GM18505 (cell line): ENCODE measurements at regions not wholly inside any gene's neighbourhood (a gene's known extent, or its start where the extent isn't known, plus 50 kb on each side); places are given as distances from the start of the nearest gene placed in this dataset.
"Not testable (repeated sequence)": the region's sequence is repeated elsewhere in the genome, so short reads cannot be mapped to it uniquely, and the experiment has no call there.

Experiments
- ATAC-seq: cut with Tn5 transposase; IDR thresholded peaks from one replicate; pipeline ENCODE4 v1.9.1; 2021; ENCODE audit not compliant: unreplicated experiment
- POLR2A ChIP-seq: IDR thresholded peaks from 4 replicates; pipeline ENCODE4 v1.6.1; 2011; ENCODE audit warnings: borderline replicate concordance; ENCODE audit not compliant: insufficient read depth, insufficient read length; ENCODE audit errors: extremely low read depth

DNA sequence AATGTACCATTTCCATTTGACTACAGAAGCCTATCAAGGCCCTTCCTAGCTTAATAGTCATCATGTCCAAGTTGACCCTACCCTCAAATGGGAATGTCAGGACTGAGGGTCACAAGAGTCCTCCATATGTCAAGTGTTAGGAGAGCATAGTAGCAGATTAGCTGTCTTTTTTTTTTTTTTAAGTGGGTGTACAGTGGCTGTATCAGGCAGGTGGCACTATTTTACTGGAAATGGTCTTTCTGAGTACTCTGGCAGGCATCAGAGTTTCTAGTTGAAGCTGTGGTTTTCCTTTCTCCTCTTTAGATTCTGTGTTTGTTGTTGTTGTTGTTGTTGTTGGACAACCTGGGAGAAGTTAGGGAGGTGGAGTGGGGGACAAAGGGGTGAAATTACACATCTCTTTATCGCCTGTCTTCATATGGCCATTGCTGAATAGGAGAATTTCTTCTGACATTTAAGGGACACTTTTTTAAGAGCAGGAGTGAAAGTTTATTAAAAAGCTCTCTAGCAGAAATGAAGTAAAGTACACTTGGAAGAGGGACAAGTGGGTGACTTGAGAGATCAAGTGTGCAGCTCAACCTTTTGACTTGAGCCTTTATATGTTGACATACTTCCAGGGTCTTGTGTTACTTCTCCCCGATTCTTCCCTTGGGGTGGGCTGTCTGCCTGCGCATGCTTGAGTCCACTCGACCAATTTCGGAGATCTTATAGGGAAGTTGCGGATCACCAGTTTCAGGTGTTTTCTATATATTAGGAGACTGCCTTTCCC is 104.1 kb upstream of the FOXP2 start:
- no peak for ATAC-seq
- no peak for TF ChIP-seq POLR2A

DNA sequence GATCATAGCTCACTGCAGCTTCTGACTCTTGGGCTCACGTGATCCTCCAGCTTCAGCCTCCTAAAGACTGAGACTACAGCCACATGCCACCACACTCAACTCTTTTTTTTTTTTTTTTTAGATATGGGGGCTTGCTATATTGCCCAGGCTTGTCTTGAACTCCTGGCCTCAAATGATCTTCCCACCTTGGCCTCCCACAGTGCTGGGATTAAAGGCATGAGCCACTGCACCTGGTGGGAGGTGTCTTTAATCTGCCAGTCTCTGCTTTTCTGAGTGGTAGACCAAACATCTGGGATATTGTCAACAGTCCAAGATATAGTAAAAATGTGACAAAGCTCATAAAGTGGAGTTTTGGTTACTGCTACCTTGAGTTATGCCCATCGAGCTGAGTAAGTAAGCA is 104.9 kb upstream of the FOXP2 start:
- no peak for TF ChIP-seq POLR2A
- no peak for ATAC-seq

DNA sequence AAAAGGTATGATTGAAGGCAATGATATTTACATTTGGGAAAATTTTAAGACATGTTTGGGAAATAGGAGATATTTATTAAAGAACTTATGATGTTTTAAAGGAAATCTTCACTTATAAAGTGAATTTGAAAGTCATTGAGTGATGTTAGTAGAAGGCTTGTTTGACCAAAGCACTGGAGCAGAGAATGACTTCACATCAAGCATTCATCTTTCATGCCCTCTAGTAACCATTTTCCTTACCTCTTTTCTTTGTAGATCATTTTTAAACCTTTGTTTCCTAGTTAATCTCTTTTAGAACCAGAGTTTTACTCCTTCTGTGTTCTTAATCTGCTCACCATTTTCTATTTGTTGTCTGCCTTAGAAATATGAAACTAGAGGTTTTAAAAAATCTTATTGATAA is 111.3 kb upstream of the FOXP2 start:
- no peak for ATAC-seq
- no peak for TF ChIP-seq POLR2A

DNA sequence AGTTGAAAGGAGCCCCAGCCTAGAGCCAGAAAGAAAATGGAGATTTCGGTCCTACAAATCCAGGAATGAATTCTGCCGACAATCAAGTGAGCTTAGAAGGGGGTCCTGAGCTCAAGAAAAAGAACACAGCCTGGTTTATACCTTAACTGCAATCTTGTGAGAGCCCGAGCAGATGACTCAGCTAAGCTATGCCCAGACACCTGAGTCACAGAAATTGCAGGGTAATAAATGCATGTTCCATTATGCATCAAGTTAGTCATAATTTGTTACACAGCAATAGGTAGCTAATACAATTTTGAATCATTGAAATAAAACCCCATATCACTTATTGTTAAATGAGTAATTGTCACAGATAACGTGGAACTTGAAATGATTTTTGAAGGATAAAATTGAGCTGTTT is 111.8 kb upstream of the FOXP2 start:
- no peak for TF ChIP-seq POLR2A
- ATAC-seq: no peak

DNA sequence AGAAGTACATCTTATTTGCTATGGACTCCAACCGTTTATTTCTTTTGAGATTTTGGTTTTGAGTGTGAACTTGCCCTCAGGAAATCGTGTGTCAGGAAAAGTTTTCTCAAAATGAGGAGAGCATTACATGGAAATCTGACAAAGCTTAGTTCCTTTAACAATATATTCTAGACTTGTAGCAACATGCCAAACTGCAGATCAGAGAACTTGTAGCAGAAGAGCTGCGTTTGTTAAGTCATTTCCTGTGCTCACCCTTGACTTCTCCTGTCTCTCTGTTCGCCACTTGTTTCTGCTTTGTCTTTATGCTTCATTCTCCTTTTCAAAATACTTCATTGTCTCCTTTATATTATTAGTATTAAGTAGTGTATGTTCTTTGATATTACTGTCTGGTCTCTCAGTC is 116.6 kb upstream of the FOXP2 start:
- no peak for ATAC-seq
- TF ChIP-seq POLR2A: no peak

DNA sequence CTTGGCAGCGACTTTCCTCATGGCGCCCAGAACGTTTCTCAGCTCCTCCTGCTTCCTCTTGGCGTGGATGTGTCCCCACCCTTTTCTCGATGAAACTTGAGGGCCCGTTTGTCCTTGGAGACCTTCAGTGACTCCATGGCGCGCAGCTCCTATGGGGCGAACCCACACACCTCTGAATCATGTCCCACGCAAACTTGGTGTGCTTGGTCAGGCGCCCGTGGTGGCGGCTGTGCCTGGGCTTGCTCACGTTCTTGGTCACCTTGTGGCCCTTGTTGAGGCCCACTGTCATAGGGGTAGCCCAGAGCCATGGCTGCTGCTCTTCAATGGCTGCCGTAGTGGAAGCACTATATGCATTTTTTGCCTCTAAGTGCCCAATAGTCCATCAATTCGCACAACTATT is 117.5 kb upstream of the FOXP2 start:
- ATAC-seq: no peak
- no peak for TF ChIP-seq POLR2A

DNA sequence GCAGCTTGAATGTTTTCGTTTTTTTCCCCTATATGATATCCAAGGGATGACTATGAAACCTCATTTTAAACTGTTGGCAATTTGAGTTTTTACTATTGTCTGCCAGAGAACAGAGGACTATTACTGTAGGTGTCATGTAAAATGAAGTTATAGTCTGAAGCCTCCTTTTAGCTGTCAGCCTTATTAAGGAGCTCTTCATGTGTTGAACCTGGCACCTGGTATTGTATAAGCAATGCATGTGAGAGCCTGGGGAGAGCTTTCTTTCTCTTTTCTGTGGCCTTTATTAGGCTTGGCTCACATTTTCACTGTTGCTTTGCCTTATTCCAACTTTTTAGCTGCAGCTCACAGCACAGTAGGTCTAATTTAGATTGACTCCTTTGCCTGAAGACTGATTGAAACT is 119.1 kb upstream of the FOXP2 start:
- TF ChIP-seq POLR2A: no peak
- no peak for ATAC-seq

DNA sequence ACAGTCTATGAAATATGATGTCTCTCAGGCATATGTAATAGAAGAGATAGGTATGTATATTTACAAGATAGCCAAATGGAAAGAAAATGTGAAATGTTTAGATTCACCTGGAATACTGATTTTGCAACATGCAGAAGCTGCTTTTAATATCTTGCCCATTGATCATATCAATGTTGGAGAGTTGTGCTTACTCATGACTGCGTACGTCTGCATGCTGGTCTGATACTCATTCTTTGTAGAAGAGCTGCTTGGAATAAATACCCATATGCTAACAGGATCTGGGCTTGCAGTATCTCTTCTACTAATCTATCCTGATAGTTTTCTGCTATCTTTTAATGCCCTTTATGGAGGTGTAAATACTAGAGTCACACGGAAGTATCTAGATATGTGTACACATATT is 120.6 kb upstream of the FOXP2 start:
- no peak for TF ChIP-seq POLR2A
- no peak for ATAC-seq

DNA sequence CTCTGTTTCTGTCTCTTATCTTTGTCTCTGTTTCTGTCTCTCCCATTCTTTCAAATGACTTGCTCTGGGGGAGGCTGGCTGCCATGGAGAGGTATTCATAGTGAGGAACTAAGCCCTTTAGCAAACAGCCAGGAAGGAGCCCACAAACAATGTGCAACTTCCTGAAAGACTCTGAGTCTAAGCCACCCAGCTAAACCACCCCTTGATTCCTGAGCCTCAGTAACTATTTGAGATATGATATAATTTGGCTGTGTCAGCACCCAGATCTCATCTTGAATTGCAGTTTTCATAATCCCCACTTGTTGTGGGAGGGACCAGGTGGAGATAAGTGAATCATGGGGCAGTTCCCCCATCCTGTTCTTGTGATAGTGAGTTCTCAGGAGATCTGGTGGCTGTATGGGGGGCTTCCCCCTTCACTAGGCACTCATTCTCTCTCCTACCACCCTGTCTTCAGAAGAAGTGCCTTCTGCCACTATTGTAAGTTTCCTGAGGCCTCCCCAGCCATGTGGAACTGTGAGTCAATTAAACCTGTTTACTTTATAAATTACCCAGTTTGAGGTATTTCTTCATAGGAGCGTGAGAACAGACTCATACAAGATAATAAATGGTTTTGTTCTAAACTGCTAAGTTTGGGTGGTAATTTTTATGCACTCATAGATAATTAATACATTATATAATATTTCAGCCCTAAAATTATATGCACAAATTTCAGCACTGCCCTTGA is 121.2 kb upstream of the FOXP2 start:
- ATAC-seq: no peak
- no peak for TF ChIP-seq POLR2A

DNA sequence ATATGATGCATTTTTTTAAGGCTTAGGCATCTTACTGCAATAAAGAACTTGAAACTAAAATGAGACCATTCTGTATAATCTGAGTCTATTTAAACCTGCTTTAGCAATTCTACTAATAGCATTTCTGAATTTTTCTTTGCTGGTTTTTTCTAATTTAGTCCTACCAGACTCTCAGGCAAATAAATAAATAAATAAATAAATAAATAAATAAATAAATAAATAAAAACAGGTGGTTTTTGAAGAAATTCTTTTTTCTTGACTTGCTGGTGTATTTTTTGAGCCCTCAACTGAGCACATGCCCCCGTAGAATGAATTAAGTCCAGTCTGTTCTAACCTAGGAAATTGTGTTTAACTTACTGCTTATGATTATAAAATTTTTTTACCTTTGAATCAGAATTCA is 134.7 kb upstream of the FOXP2 start:
- ATAC-seq: no peak
- TF ChIP-seq POLR2A: no peak

DNA sequence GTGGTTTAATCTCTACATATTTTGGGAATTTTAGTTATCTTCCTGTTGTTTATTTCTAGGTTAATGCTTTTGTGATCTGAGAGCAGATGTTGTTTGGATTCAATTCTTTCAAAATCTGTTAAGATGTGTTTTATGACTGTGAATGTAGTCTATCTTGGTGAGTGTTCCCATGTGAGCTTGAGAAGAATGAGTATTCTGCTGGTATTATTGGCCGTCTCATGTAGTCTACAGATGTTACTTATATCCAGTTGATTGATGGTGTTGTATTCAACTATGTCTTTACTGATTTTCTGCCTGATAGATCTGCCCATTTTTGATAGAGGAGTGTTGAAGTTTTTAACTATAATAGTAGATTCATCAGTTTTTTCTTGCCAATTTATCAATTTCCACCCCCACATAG is 141.4 kb upstream of the FOXP2 start:
- ATAC-seq: no peak
- TF ChIP-seq POLR2A: no peak

DNA sequence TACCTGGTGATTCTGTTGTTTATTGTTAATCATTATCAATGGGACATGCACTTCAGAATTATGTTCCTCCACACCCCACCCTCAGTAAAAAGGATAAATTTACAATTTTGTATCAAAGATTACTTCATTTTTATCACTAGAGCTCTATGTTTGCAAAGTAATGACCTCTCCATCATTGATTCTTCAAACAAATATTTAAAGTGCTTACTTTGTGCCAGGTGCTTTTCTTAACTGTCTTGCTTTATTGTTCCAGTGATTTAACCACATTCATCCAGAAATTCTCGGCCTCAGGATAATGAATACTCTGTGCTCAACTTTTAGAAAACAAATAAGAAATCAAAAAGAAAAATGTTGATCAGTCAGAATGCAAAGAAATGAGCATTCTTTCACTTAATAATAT is 144.9 kb upstream of the FOXP2 start:
- no peak for TF ChIP-seq POLR2A

DNA sequence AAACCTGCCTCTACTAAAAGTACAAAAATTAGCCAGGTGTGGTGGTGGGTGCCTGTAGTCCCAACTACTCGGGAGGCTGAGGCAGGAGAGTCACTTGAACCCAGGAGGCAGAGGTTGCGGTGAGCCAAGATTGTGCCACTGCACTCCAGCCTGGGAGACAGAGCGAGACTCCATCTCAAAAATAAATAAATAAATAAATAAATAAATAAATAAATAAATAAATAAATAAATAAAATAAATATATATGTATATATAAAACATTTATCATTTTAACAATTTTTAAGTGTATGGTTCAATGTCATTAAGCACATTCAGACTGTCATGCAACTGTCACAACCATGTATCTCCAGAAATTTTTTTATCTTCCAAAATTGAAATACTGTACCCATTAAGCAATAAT is 147.1 kb upstream of the FOXP2 start:
- not testable (repeated sequence) for ATAC-seq

More for the DNA sequence above, 144.9 kb upstream of the FOXP2 start:
- ATAC-seq: no peak

DNA sequence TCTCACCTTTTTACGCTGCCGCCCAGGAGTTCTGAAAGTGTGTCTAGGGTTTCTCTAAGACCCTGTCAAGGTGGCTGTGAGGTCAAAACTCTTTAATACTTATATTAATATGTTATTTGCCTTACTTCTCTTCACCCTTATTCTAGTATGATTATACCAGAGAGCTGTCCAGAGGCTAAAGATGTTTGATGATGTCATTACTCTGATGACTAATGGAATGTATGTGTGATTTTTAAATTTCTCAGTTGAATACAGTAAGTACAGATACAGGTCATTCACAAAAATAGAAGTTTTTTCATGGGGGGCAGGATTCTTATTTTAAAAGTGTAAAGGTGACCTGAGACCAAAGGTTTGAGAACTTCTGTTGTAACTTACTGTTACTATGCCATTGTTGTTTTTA is 150.6 kb upstream of the FOXP2 start:
- ATAC-seq: no peak
- TF ChIP-seq POLR2A: no peak
